ENCODE measurements at regions not wholly inside any gene's neighbourhood (a gene's known extent, or its start where the extent isn't known, plus 50 kb on each side); places are given as distances from the start of the nearest gene placed in this dataset.

GRCh38 chr1:63710308-63710707 lies 63.5 kb upstream of the ROR1 start:
- DNase-seq (ENCODE audit: low read depth in 2 of 2), result no peak

- DNase-seq (ENCODE audit: low read depth in 2 of 2), result no peak
Measured at GRCh38 chr1:63710761-63711380, 62.9 kb upstream of the ROR1 start.

GRCh38 chr1:63713041-63713440 lies 60.8 kb upstream of the ROR1 start:
- DNase-seq (ENCODE audit: low read depth in 2 of 2), result no peak

- DNase-seq (ENCODE audit: low read depth in 2 of 2), result peak; percentile 67 to 69
Measured at GRCh38 chr1:63713627-63714481, 60.0 kb upstream of the ROR1 start.

- DNase-seq (ENCODE audit: low read depth in 2 of 2), result no peak
Measured at GRCh38 chr1:63714482-63714760, 59.4 kb upstream of the ROR1 start.

GRCh38 chr1:63717511-63718065 lies 56.2 kb upstream of the ROR1 start:
- no peak for DNase-seq (ENCODE audit: low read depth in 2 of 2)

GRCh38 chr1:63718541-63718970 lies 55.3 kb upstream of the ROR1 start:
- no peak for DNase-seq (ENCODE audit: low read depth in 2 of 2)

GRCh38 chr1:63721531-63722189 lies 52.2 kb upstream of the ROR1 start:
- DNase-seq (ENCODE audit: low read depth in 2 of 2), result no peak

GRCh38 chr1:63723602-63724001 lies 50.2 kb upstream of the ROR1 start:
- no peak for DNase-seq (ENCODE audit: low read depth in 2 of 2)

Measured in fibroblast of skin of left biceps (primary cell).